ENCODE measurements at regions not wholly inside any gene's neighbourhood (a gene's known extent, or its start where the extent isn't known, plus 50 kb on each side); places are given as distances from the start of the nearest gene placed in this dataset.

- POLR2A ChIA-PET = no interaction called here
Observed at GRCh38 chr12:4117386-4118016, 156.1 kb upstream of the CCND2 start.

DNA sequence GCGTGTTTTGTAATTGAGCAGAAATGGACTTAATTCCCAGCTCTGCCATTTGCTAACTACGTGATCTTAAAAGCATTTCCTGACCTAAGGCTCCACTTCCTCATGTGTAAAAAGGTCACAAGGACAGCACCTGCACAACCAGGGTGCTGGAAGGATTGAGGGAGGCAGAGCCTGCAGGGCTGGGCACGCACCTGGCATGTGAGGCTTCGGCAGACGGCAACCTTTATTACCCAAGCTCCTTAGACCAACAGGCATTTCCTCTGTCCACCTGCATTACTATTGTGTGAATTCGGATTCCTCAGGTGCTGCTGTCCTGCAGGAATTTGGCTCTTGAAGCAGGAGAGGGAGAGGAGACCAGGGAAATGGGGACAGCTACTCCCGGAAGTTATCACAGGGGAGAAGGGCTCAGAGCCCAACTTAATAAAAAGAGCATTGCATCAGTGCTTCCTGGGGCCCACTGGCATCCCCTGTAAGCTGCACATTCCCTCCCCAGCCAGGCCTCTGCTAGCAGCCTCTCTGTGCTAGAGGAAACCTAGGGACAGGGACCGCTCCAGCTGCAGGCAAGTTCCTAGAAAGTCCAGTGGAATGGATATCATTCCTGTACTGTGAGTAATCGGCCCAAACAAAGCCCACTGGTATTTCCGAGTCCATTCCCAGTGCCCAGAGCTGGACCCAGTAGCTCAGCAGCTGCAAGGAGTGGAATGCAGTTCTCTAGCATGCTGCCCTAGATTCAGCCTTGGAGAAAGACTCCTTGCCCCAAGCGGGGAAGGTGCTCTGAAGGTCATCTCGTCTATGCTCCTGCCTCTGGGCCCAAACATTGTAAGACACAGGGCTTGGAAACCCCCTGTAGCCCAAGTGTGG, 157.1 kb upstream of the CCND2 start:
- CTCF ChIA-PET = interaction anchor here (0.6 to 2.9 kb wide), 4 partner anchors 9 to 942 kb away, joined by 3 to 14 read pairs (median 6); no protein-coding TSS in a partner anchor
- TF ChIP-seq, protein P1, sequence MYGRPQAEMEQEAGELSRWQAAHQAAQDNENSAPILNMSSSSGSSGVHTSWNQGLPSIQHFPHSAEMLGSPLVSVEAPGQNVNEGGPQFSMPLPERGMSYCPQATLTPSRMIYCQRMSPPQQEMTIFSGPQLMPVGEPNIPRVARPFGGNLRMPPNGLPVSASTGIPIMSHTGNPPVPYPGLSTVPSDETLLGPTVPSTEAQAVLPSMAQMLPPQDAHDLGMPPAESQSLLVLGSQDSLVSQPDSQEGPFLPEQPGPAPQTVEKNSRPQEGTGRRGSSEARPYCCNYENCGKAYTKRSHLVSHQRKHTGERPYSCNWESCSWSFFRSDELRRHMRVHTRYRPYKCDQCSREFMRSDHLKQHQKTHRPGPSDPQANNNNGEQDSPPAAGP (tag by site-specific recombination; IDR thresholded peaks at IDR 0.05) = no peak
- TF ChIP-seq ZNF391 (tag by site-specific recombination; IDR thresholded peaks at IDR 0.05; ENCODE audit: borderline replicate concordance, low read depth) (no peak), KLF9 (tag by site-specific recombination; IDR thresholded peaks at IDR 0.05; ENCODE audit: low read depth) (no peak), ZNF174 (tag by site-specific recombination; IDR thresholded peaks at IDR 0.05) (no peak)
- TF ChIP-seq, protein P2, sequence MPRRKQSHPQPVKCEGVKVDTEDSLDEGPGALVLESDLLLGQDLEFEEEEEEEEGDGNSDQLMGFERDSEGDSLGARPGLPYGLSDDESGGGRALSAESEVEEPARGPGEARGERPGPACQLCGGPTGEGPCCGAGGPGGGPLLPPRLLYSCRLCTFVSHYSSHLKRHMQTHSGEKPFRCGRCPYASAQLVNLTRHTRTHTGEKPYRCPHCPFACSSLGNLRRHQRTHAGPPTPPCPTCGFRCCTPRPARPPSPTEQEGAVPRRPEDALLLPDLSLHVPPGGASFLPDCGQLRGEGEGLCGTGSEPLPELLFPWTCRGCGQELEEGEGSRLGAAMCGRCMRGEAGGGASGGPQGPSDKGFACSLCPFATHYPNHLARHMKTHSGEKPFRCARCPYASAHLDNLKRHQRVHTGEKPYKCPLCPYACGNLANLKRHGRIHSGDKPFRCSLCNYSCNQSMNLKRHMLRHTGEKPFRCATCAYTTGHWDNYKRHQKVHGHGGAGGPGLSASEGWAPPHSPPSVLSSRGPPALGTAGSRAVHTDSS (tag by site-specific recombination; IDR thresholded peaks at IDR 0.05) = no peak
- Histone ChIP-seq H3K4me3 (ENCODE audit: low read depth, low read length) (no peak overlapping the region), H3K36me3 (ENCODE audit: control insufficient read depth in 2 of 2, insufficient read depth in 1 of 2, low read length in 2 of 2) (no peaks in the 10 kb centered on the region), H3K9me3 (ENCODE audit: control insufficient read depth, insufficient read depth, low read depth, low read length) (no peaks in the 10 kb centered on the region), H3K27ac (ENCODE audit: extremely low read depth, low read depth, low read length) (no peak overlapping the region), H3K4me1 (ENCODE audit: control insufficient read depth, insufficient read depth, low read length) (no peaks in the 10 kb centered on the region)
- POLR2A ChIA-PET = no interaction called here

More at GRCh38 chr12:4117386-4118016, 156.1 kb upstream of the CCND2 start:
- no peaks in the 10 kb centered on the region for H3K4me1 ChIP-seq (ENCODE audit: control insufficient read depth, insufficient read depth, low read length)
- no peak for TF ChIP-seq ZNF354C (tag by site-specific recombination; IDR thresholded peaks at IDR 0.05; ENCODE audit: borderline replicate concordance, low read depth)
- no peak for TF ChIP-seq ZFP37 (tag by site-specific recombination; IDR thresholded peaks at IDR 0.05)
- TF ChIP-seq ZNF416 (tag by site-specific recombination; IDR thresholded peaks at IDR 0.05) = no peak
- TF ChIP-seq ZNF341 (tag by site-specific recombination; IDR thresholded peaks at IDR 0.05; ENCODE audit: low read depth) = no peak
- TF ChIP-seq ZSCAN16 (tag by site-specific recombination; IDR thresholded peaks at IDR 0.05) = no peak
- no peak for TF ChIP-seq ZNF777 (tag by site-specific recombination; IDR thresholded peaks at IDR 0.05; ENCODE audit: borderline replicate concordance)
- no peak for TF ChIP-seq SP3 (tag by site-specific recombination; IDR thresholded peaks at IDR 0.05)
- TF ChIP-seq ZNF501 (tag by site-specific recombination; IDR thresholded peaks at IDR 0.05) = no peak
- TF ChIP-seq, protein P3, sequence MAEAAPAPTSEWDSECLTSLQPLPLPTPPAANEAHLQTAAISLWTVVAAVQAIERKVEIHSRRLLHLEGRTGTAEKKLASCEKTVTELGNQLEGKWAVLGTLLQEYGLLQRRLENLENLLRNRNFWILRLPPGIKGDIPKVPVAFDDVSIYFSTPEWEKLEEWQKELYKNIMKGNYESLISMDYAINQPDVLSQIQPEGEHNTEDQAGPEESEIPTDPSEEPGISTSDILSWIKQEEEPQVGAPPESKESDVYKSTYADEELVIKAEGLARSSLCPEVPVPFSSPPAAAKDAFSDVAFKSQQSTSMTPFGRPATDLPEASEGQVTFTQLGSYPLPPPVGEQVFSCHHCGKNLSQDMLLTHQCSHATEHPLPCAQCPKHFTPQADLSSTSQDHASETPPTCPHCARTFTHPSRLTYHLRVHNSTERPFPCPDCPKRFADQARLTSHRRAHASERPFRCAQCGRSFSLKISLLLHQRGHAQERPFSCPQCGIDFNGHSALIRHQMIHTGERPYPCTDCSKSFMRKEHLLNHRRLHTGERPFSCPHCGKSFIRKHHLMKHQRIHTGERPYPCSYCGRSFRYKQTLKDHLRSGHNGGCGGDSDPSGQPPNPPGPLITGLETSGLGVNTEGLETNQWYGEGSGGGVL (tag by site-specific recombination; IDR thresholded peaks at IDR 0.05) = no peak
- no peak for TF ChIP-seq HOXA7 (CRISPR knock-in tag; IDR thresholded peaks at IDR 0.05; ENCODE audit: borderline replicate concordance)
- no peak for TF ChIP-seq ZNF391 (tag by site-specific recombination; IDR thresholded peaks at IDR 0.05; ENCODE audit: borderline replicate concordance, low read depth)
- TF ChIP-seq MYNN (tag by site-specific recombination; IDR thresholded peaks at IDR 0.05; ENCODE audit: borderline replicate concordance) = no peak
- TF ChIP-seq ZNF692 (tag by site-specific recombination; IDR thresholded peaks at IDR 0.05) = no peak
- TF ChIP-seq ZSCAN18 (tag by site-specific recombination; IDR thresholded peaks at IDR 0.05) = no peak
- no peak for TF ChIP-seq ZBTB44 (tag by site-specific recombination; IDR thresholded peaks at IDR 0.05)
- no peaks in the 10 kb centered on the region for H3K36me3 ChIP-seq (ENCODE audit: control insufficient read depth in 2 of 2, insufficient read depth in 1 of 2, low read length in 2 of 2)
- H3K9me3 ChIP-seq (ENCODE audit: control insufficient read depth, insufficient read depth, low read depth, low read length) = no peaks in the 10 kb centered on the region
- CTCF ChIA-PET = interaction anchor here (1.3 to 2.9 kb wide), 3 partner anchors 8 to 159 kb away, joined by 3 to 14 read pairs (median 6); no protein-coding TSS in a partner anchor
- no peak overlapping the region for H3K27ac ChIP-seq (ENCODE audit: extremely low read depth, low read depth, low read length)
- no peak overlapping the region for H3K4me3 ChIP-seq (ENCODE audit: low read depth, low read length)
